ENCODE measurements at regions not wholly inside any gene's neighbourhood (a gene's known extent, or its start where the extent isn't known, plus 50 kb on each side); places are given as distances from the start of the nearest gene placed in this dataset.

- Histone ChIP-seq H3K4me3 (ENCODE audit: low read depth in 2 of 2, low read length in 2 of 2) (no peak overlapping the region), H3K9me3 (ENCODE audit: control insufficient read depth, insufficient read depth, low read depth, low read length) (no peaks in the 10 kb centered on the region), H3K4me1 (ENCODE audit: control insufficient read depth, insufficient read depth, low read length) (no peaks in the 10 kb centered on the region), H3K27me3 (ENCODE audit: control insufficient read depth, insufficient read depth, low read length) (no peaks in the 10 kb centered on the region), H3K27ac (ENCODE audit: low read length) (no peak overlapping the region), H3K36me3 (ENCODE audit: control insufficient read depth, insufficient read depth, low read length) (no peaks in the 10 kb centered on the region)
- ChIA-PET CTCF (no interaction called here), POLR2A (no interaction called here)
- no TSS peak for BruUV-seq (replicated peaks)
- ATAC-seq, result no peak
- in situ Hi-C loops (cut with HindIII; ENCODE audit: low pct_unique_long_range_greater_than_20kb, low sequenced_read_pairs) (no loop called here), intact Hi-C loops (cut with micrococcal nuclease; ENCODE audit: unreplicated experiment) (no loop called here)
- TF ChIP-seq TCF7L2 (IDR thresholded peaks at IDR 0.05; ENCODE audit: low read depth, low read length), result no peak
- no peak for TF ChIP-seq REST (IDR thresholded peaks at IDR 0.05; ENCODE audit: insufficient read depth in 1 of 2, low read depth in 2 of 2, low read length in 1 of 2)
- no peak for TF ChIP-seq SIN3A (IDR thresholded peaks at IDR 0.05; ENCODE audit: borderline replicate concordance, insufficient read depth, low read depth, low read length)
- no peak for TF ChIP-seq CTCF (IDR thresholded peaks at IDR 0.05)
- TF ChIP-seq POLR2AphosphoS5 (IDR thresholded peaks at IDR 0.05; ENCODE audit: low read depth, low read length), result no peak
- no peak for DNase-seq (ENCODE audit: low read depth, low spot score)
Measured at GRCh38 chr14:87617079-87617478, 375.9 kb downstream of the GALC start.

GRCh38 chr14:87615822-87616679 is 376.9 kb downstream of the GALC start:
- Histone ChIP-seq H3K27ac (ENCODE audit: low read length) (no peak overlapping the region), H3K4me3 (ENCODE audit: low read depth in 2 of 2, low read length in 2 of 2) (no peak overlapping the region), H3K36me3 (ENCODE audit: control insufficient read depth, insufficient read depth, low read length) (no peaks in the 10 kb centered on the region), H3K27me3 (ENCODE audit: control insufficient read depth, insufficient read depth, low read length) (no peaks in the 10 kb centered on the region), H3K4me1 (ENCODE audit: control insufficient read depth, insufficient read depth, low read length) (no peaks in the 10 kb centered on the region), H3K9me3 (ENCODE audit: control insufficient read depth, insufficient read depth, low read depth, low read length) (no peaks in the 10 kb centered on the region)
- 0 out of 2 replicates have a peak, but pooled peaks have one; percentile 65 for ATAC-seq
- CTCF ChIA-PET, result no interaction called here
- in situ Hi-C loops (cut with HindIII; ENCODE audit: low pct_unique_long_range_greater_than_20kb, low sequenced_read_pairs) (no loop called here), intact Hi-C loops (cut with micrococcal nuclease; ENCODE audit: unreplicated experiment) (no loop called here)
- POLR2A ChIA-PET, result no interaction called here
- BruUV-seq (replicated peaks), result no TSS peak
- TF ChIP-seq CTCF (IDR thresholded peaks at IDR 0.05), result peak; percentile 77
- no peak for TF ChIP-seq REST (IDR thresholded peaks at IDR 0.05; ENCODE audit: insufficient read depth in 1 of 2, low read depth in 2 of 2, low read length in 1 of 2)
- peak; percentile 25 for DNase-seq (ENCODE audit: low read depth, low spot score)

Data from Panc1 (cell line).